OCI-LY1 (cell line): ENCODE measurements at regions not wholly inside any gene's neighbourhood (a gene's known extent, or its start where the extent isn't known, plus 50 kb on each side); places are given as distances from the start of the nearest gene placed in this dataset.

ENCODE experiments used
- H2AFZ ChIP-seq: fragments of 200-600 bp; sonication (generic), shearing (Covaris generic); 2 replicates; pipeline ENCODE4 v1.6.0; 2014; ENCODE audit warnings: antibody characterized with exemption, mild to moderate bottlenecking, low read length
- H3F3A ChIP-seq: fragments of 200-600 bp; sonication (generic), shearing (Covaris generic); 2 replicates; pipeline ENCODE4 v1.6.0; 2014; ENCODE audit warnings: mild to moderate bottlenecking, antibody characterized with exemption, low read length, moderate library complexity; ENCODE audit not compliant: insufficient read depth
- H3K27ac ChIP-seq: fragments of 200-600 bp; sonication (generic); 2 replicates; pipeline ENCODE4 v1.5.1; 2014; ENCODE audit warnings: low read length, mixed run types, mild to moderate bottlenecking, low read depth; ENCODE audit not compliant: poor library complexity, severe bottlenecking
- H3K27me3 ChIP-seq: fragments of 200-600 bp; sonication (generic); 2 replicates; pipeline ENCODE4 v1.6.0; 2014; ENCODE audit warnings: antibody characterized with exemption, mild to moderate bottlenecking, low read length, moderate library complexity; ENCODE audit not compliant: insufficient read depth
- H3K36me3 ChIP-seq: fragments of 200-600 bp; sonication (generic); 2 replicates; pipeline ENCODE4 v1.6.1; 2014; ENCODE audit warnings: mild to moderate bottlenecking, antibody characterized with exemption, low read length, moderate library complexity, mixed read lengths; ENCODE audit not compliant: insufficient read depth
- H3K4me1 ChIP-seq: fragments of 200-600 bp; sonication (generic); 2 replicates; pipeline ENCODE4 v1.5.1; 2014; ENCODE audit warnings: mild to moderate bottlenecking, low read length, moderate library complexity; ENCODE audit not compliant: insufficient read depth, severe bottlenecking
- H3K4me2 ChIP-seq: fragments of 200-600 bp; sonication (generic), shearing (Covaris generic); 2 replicates; pipeline ENCODE4 v1.6.1; 2014; ENCODE audit warnings: low read length
- H3K4me3 ChIP-seq: fragments of 200-600 bp; sonication (generic); 2 replicates; pipeline ENCODE4 v1.5.1; 2014; ENCODE audit warnings: low read length, low read depth, mild to moderate bottlenecking, mixed read lengths; ENCODE audit not compliant: poor library complexity, severe bottlenecking
- H3K79me2 ChIP-seq: fragments of 200-600 bp; shearing (Covaris generic); 2 replicates; pipeline ENCODE4 v1.6.1; 2016; ENCODE audit warnings: mixed run types, low read length, mixed read lengths; ENCODE audit not compliant: insufficient read depth
- H3K9ac ChIP-seq: fragments of 200-600 bp; sonication (generic), shearing (Covaris generic); 2 replicates; pipeline ENCODE4 v1.6.1; 2014; ENCODE audit warnings: mild to moderate bottlenecking, low read length, mixed read lengths
- H3K9me2 ChIP-seq: fragments of 200-600 bp; sonication (generic), shearing (Covaris generic); 2 replicates; pipeline ENCODE4 v1.6.1; 2014; ENCODE audit warnings: low read depth, mild to moderate bottlenecking, low read length, mixed read lengths
- H3K9me3 ChIP-seq: fragments of 200-600 bp; shearing (Covaris generic); 2 replicates; pipeline ENCODE4 v1.6.1; 2014; ENCODE audit warnings: low read length, mixed read lengths
- H4K20me1 ChIP-seq: fragments of 200-600 bp; sonication (generic), shearing (Covaris generic); 2 replicates; pipeline ENCODE4 v1.6.0; 2016; ENCODE audit warnings: mild to moderate bottlenecking, low read length; ENCODE audit not compliant: insufficient read depth
- EZH2 ChIP-seq: fragments of 200-600 bp; sonication (generic), shearing (Covaris generic); IDR thresholded peaks from 2 replicates; pipeline ENCODE4 v1.8.0; 2017; ENCODE audit warnings: borderline replicate concordance, mixed run types, mild to moderate bottlenecking, antibody characterized with exemption, low read length, moderate library complexity, mixed read lengths
- TF ChIP-seq, protein P1 (sequence below): fragments of 200-600 bp; sonication (generic), shearing (Covaris generic); IDR thresholded peaks from 2 replicates; pipeline ENCODE4 v1.5.1; 2017; ENCODE audit warnings: mild to moderate bottlenecking, antibody characterized with exemption, low read length, moderate library complexity, mixed read lengths

DNA sequence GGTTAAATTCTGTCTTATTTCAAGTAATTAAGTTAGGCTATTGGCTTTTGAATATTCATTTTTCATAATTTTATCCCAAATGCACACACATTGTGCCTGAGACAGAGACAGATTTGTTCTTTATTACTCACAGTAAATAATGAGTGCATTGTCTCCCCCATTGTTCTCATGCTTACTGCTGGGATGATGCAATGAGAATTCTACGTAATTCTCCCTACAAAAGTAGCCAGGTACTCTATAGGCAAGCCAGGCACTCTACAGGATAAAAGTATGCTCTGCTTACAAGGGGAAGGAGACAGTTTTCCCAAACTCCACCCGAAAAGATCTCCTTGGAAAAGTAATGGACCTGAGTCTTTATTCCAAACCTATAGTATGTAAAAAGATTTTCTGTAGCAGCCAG, 1890.7 kb upstream of the PCDH10 start:
- H3K4me1 ChIP-seq, result no peaks in the 10 kb centered on the region
- H3K9ac ChIP-seq, result no peak overlapping the region
- H3K9me3 ChIP-seq, result no peaks in the 10 kb centered on the region
- H3F3A ChIP-seq, result no peaks in the 10 kb centered on the region
- H3K4me2 ChIP-seq, result no peak overlapping the region
- H3K27ac ChIP-seq, result no peak overlapping the region
- no peak for TF ChIP-seq EZH2
- TF ChIP-seq, protein P1, sequence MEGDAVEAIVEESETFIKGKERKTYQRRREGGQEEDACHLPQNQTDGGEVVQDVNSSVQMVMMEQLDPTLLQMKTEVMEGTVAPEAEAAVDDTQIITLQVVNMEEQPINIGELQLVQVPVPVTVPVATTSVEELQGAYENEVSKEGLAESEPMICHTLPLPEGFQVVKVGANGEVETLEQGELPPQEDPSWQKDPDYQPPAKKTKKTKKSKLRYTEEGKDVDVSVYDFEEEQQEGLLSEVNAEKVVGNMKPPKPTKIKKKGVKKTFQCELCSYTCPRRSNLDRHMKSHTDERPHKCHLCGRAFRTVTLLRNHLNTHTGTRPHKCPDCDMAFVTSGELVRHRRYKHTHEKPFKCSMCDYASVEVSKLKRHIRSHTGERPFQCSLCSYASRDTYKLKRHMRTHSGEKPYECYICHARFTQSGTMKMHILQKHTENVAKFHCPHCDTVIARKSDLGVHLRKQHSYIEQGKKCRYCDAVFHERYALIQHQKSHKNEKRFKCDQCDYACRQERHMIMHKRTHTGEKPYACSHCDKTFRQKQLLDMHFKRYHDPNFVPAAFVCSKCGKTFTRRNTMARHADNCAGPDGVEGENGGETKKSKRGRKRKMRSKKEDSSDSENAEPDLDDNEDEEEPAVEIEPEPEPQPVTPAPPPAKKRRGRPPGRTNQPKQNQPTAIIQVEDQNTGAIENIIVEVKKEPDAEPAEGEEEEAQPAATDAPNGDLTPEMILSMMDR, result no peak
- no peaks in the 10 kb centered on the region for H3K36me3 ChIP-seq
- no peaks in the 10 kb centered on the region for H3K9me2 ChIP-seq
- H2AFZ ChIP-seq, result peak overlapping the region; percentile 52; the same call in 1 of the 2 replicates
- no peaks in the 10 kb centered on the region for H3K27me3 ChIP-seq
- no peaks in the 10 kb centered on the region for H3K79me2 ChIP-seq
- H4K20me1 ChIP-seq, result no peaks in the 10 kb centered on the region
- H3K4me3 ChIP-seq, result no peak overlapping the region

DNA sequence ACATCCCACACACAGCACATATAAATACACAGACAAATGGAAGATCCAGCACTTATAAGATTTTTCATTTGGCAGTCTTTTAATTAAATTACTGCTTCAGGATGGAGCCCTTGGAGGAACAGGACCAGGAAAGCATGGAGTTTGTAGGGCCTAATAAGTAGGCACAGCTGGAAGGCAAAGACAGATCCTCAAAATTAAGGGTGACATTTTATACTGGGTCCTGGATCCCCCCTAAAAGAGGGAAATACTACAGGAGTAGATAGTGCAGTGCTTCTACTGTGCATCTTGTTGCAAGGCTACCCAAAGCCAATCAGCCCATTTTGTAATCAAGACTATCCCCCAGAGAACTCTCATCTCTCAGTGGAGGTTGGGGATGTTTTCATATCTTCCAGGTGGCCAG, 1860.7 kb upstream of the PCDH10 start:
- Histone ChIP-seq H3K9me2 (no peaks in the 10 kb centered on the region; the same call in 1 of the 2 replicates), H3K27ac (no peak overlapping the region), H3K9ac (no peak overlapping the region), H3K9me3 (peaks cover 22% of the 10 kb centered on the region), H3K27me3 (no peaks in the 10 kb centered on the region), H3K4me1 (no peaks in the 10 kb centered on the region), H3K4me3 (no peak overlapping the region), H3K36me3 (no peaks in the 10 kb centered on the region), H4K20me1 (no peaks in the 10 kb centered on the region), H3F3A (no peaks in the 10 kb centered on the region), H3K79me2 (no peaks in the 10 kb centered on the region), H3K4me2 (no peak overlapping the region), H2AFZ (no peak overlapping the region)
- TF ChIP-seq EZH2, result no peak
- TF ChIP-seq, protein P1, result no peak

DNA sequence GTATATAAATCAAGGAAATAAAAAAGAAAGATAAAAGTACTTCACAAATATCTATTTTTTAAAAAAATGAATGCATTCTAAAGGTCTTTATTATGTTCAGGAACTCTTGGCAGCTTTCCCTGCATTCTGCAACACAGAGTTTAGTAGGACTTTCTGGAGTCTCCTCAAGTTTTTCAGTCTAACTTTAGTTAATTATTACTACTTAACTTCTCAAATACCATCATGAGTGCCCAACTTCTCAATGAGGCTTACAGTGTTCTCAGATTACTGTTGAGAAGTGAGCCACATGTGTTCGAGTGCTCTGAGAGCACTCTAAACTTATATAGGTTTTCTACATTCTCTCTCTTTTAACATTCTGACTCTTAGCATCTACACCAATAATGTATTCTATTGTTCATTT, 1852.9 kb upstream of the PCDH10 start:
- H3K4me3 ChIP-seq, result no peak overlapping the region
- H3K27me3 ChIP-seq, result no peaks in the 10 kb centered on the region
- H3K4me1 ChIP-seq, result peaks cover under 1% of the 10 kb centered on the region
- H3K9me2 ChIP-seq, result no peaks in the 10 kb centered on the region
- no peaks in the 10 kb centered on the region for H4K20me1 ChIP-seq
- H2AFZ ChIP-seq, result no peak overlapping the region; the same call in 1 of the 2 replicates
- no peaks in the 10 kb centered on the region for H3F3A ChIP-seq
- H3K9ac ChIP-seq, result no peak overlapping the region
- H3K4me2 ChIP-seq, result no peak overlapping the region
- H3K79me2 ChIP-seq, result no peaks in the 10 kb centered on the region
- H3K9me3 ChIP-seq, result no peaks in the 10 kb centered on the region
- TF ChIP-seq, protein P1, result no peak
- no peak for TF ChIP-seq EZH2
- no peaks in the 10 kb centered on the region for H3K36me3 ChIP-seq
- H3K27ac ChIP-seq, result no peak overlapping the region
